Smooth muscle cell (in vitro differentiated cells): ENCODE measurements at regions not wholly inside any gene's neighbourhood (a gene's known extent, or its start where the extent isn't known, plus 50 kb on each side); places are given as distances from the start of the nearest gene placed in this dataset.

Source experiments
- DNase-seq: peaks from one replicate; lab custom pipeline; 2025; ENCODE audit not compliant: unreplicated experiment; lab: John Stamatoyannopoulos, UW
- H2AFZ ChIP-seq: fragments of 200-600 bp; sonication (generic); 2 replicates; pipeline ENCODE4 v1.6.0; 2016; ENCODE audit warnings: antibody characterized with exemption, low read depth, mild to moderate bottlenecking
- H3F3A ChIP-seq: fragments of 200-600 bp; sonication (generic); 2 replicates; pipeline ENCODE4 v1.6.0; 2017; ENCODE audit warnings: antibody characterized with exemption, low read depth
- H3K27ac ChIP-seq: fragments of 200-600 bp; sonication (generic); 2 replicates; pipeline ENCODE4 v1.5.1; 2016; ENCODE audit warnings: low read depth, mild to moderate bottlenecking
- H3K27me3 ChIP-seq: fragments of 200-600 bp; sonication (generic); 2 replicates; pipeline ENCODE4 v1.6.1; 2016; ENCODE audit warnings: low read depth, mild to moderate bottlenecking
- H3K36me3 ChIP-seq: fragments of 200-600 bp; sonication (generic); 2 replicates; pipeline ENCODE4 v1.5.1; 2016; ENCODE audit warnings: low read depth
- H3K4me1 ChIP-seq: fragments of 200-600 bp; sonication (generic); 2 replicates; pipeline ENCODE4 v1.5.1; 2016; ENCODE audit warnings: low read depth
- H3K4me2 ChIP-seq: fragments of 200-600 bp; sonication (generic); 2 replicates; pipeline ENCODE4 v1.6.0; 2016; ENCODE audit warnings: mild to moderate bottlenecking
- H3K4me3 ChIP-seq: fragments of 200-600 bp; sonication (generic); 2 replicates; pipeline ENCODE4 v1.5.1; 2016; ENCODE audit warnings: mild to moderate bottlenecking
- H3K79me2 ChIP-seq: fragments of 200-600 bp; sonication (generic); 2 replicates; pipeline ENCODE4 v1.6.0; 2016; ENCODE audit warnings: low read depth, mild to moderate bottlenecking
- H3K9ac ChIP-seq: fragments of 200-600 bp; sonication (generic); 2 replicates; pipeline ENCODE4 v1.6.0; 2016; ENCODE audit warnings: low read depth
- H3K9me3 ChIP-seq: fragments of 200-600 bp; sonication (generic); replicated peaks from 2 replicates; pipeline ENCODE4 v1.5.1; 2016; ENCODE audit warnings: low read depth
- H4K20me1 ChIP-seq: fragments of 200-600 bp; sonication (generic); 2 replicates; pipeline ENCODE4 v1.6.0; 2016; ENCODE audit warnings: low read depth
- CTCF ChIP-seq: fragments of 200-600 bp; sonication (generic); IDR thresholded peaks from 2 replicates; pipeline ENCODE4 v1.5.1; 2017; ENCODE audit warnings: borderline replicate concordance, mild to moderate bottlenecking, antibody characterized with exemption; ENCODE audit not compliant: insufficient read depth, poor library complexity, severe bottlenecking
- WGBS: methylation state at CpG from one replicate; pipeline ENCODE4 v1.1.7; 2016; ENCODE audit warnings: low lambda C conversion rate; 5-methylcytosine and 5-hydroxymethylcytosine counted together

- H3K9ac ChIP-seq, result no peak overlapping the region
- no peak for TF ChIP-seq CTCF
- no peak overlapping the region for H3K4me3 ChIP-seq
- H3K79me2 ChIP-seq, result no peaks in the 10 kb centered on the region
- H4K20me1 ChIP-seq, result no peaks in the 10 kb centered on the region
- H2AFZ ChIP-seq, result no peak overlapping the region
- no peaks in the 10 kb centered on the region for H3K9me3 ChIP-seq
- no peaks in the 10 kb centered on the region for H3F3A ChIP-seq
- no peak overlapping the region for H3K4me2 ChIP-seq
- WGBS, result 26% methylated on average over 1 of the region's 1 CpG
- no peaks in the 10 kb centered on the region for H3K27me3 ChIP-seq
- H3K27ac ChIP-seq, result no peak overlapping the region
- DNase-seq, result no peak
- no peaks in the 10 kb centered on the region for H3K36me3 ChIP-seq
- H3K4me1 ChIP-seq, result no peaks in the 10 kb centered on the region
Observed at GRCh38 chr3:162441716-162442115, 945.1 kb downstream of the OTOL1 start.

GRCh38 chr3:162443376-162443775 lies 946.8 kb downstream of the OTOL1 start:
- Histone ChIP-seq H3K9me3 (no peaks in the 10 kb centered on the region), H3K36me3 (no peaks in the 10 kb centered on the region), H3K27ac (no peak overlapping the region), H3K4me2 (no peak overlapping the region), H3K9ac (no peak overlapping the region), H3K4me3 (no peak overlapping the region), H3K79me2 (no peaks in the 10 kb centered on the region), H4K20me1 (no peaks in the 10 kb centered on the region), H3F3A (no peaks in the 10 kb centered on the region), H3K4me1 (no peaks in the 10 kb centered on the region), H3K27me3 (no peaks in the 10 kb centered on the region), H2AFZ (no peak overlapping the region)
- no peak for DNase-seq
- TF ChIP-seq CTCF, result no peak

- Histone ChIP-seq H3K9ac (no peak overlapping the region), H3K79me2 (no peaks in the 10 kb centered on the region), H3K9me3 (no peaks in the 10 kb centered on the region), H3K27ac (no peak overlapping the region), H3K4me3 (no peak overlapping the region), H2AFZ (no peak overlapping the region), H3F3A (no peaks in the 10 kb centered on the region), H3K36me3 (no peaks in the 10 kb centered on the region), H3K4me1 (no peaks in the 10 kb centered on the region), H4K20me1 (no peaks in the 10 kb centered on the region), H3K4me2 (no peak overlapping the region), H3K27me3 (no peaks in the 10 kb centered on the region)
- 95% methylated on average over 2 of the region's 2 CpGs for WGBS
- no peak for DNase-seq
- no peak for TF ChIP-seq CTCF
Observed at GRCh38 chr3:162468791-162469190, 972.2 kb downstream of the OTOL1 start.

- TF ChIP-seq CTCF, result no peak
- H3K9ac ChIP-seq, result no peak overlapping the region
- H3K4me1 ChIP-seq, result no peaks in the 10 kb centered on the region
- no peaks in the 10 kb centered on the region for H4K20me1 ChIP-seq
- H3K4me2 ChIP-seq, result no peak overlapping the region
- no peaks in the 10 kb centered on the region for H3K36me3 ChIP-seq
- H3K4me3 ChIP-seq, result no peak overlapping the region
- no peak overlapping the region for H3K27ac ChIP-seq
- H2AFZ ChIP-seq, result no peak overlapping the region
- 95% methylated on average over 1 of the region's 1 CpG for WGBS
- DNase-seq, result no peak
- H3K27me3 ChIP-seq, result no peaks in the 10 kb centered on the region
- H3K9me3 ChIP-seq, result no peaks in the 10 kb centered on the region
- H3K79me2 ChIP-seq, result no peaks in the 10 kb centered on the region
- no peaks in the 10 kb centered on the region for H3F3A ChIP-seq
Observed at GRCh38 chr3:162487138-162487537, 990.5 kb downstream of the OTOL1 start.
